ENCODE measurements at regions not wholly inside any gene's neighbourhood (a gene's known extent, or its start where the extent isn't known, plus 50 kb on each side); places are given as distances from the start of the nearest gene placed in this dataset.

GRCh38 chr2:62321380-62322289, 125.7 kb downstream of the B3GNT2 start:
- no peak for TF ChIP-seq CTCF (IDR thresholded peaks at IDR 0.05 in 4 of 5, conservative IDR thresholded peaks at IDR 0.05 in 1 of 5)
- no peak for TF ChIP-seq POLR2A (IDR thresholded peaks at IDR 0.05)

Data from gastrocnemius medialis (tissue), 4 donors.